NCI-H1930 (cell line): ENCODE measurements at regions not wholly inside any gene's neighbourhood (a gene's known extent, or its start where the extent isn't known, plus 50 kb on each side); places are given as distances from the start of the nearest gene placed in this dataset.
"Not testable (repeated sequence)": the region's sequence is repeated elsewhere in the genome, so short reads cannot be mapped to it uniquely, and the experiment has no call there.

Source experiments
- DNase-seq, 2 experiments: peaks; one replicate each; lab custom pipeline; 2025; lab: John Stamatoyannopoulos, UW

- DNase-seq = no peak
Observed at GRCh38 chr3:166322391-166322790, 485.2 kb upstream of the BCHE start.

- DNase-seq = no peak
Observed at GRCh38 chr3:166307756-166308350, 470.6 kb upstream of the BCHE start.

GRCh38 chr3:166304584-166304983 lies 467.4 kb upstream of the BCHE start:
- DNase-seq = no peak

DNA sequence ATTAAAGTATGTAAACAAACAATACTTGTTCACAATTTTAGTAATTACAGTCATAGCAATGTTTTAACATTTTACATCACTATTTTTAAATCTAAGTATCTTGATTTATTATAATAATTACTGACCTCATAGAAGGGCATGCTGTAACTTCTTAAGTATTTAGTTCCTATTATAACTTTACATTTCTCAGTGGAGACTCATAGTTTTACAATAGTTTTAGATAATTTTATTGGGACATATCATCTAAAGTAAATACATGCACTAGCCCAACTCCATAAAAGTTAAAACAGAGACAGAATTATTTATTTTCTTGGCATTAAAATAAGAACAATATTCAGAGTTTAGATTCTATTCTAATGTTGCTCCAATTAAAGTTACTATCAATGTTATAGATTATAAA lies 466.5 kb upstream of the BCHE start:
- DNase-seq = no peak

DNA sequence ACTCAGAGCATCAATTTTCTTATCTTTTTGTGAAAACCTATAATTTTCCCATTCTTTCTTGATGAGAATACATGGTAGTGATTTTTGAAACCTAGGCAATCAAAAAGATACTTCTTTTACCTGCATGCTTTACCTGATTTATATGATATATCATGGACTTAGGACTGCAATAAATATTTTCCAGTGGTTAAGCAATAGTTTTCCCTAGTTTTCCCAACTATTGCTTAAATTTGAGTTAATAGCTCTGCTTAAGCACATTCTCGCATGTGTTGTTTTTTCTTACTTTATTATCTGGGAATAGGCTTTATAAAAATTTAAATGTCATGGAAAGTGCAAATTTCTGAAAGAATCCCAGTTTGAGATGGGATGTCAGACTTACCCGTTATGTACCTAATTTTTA lies 465.1 kb upstream of the BCHE start:
- no peak for DNase-seq

- no peak for DNase-seq
Observed at GRCh38 chr3:166296179-166296783, 459.1 kb upstream of the BCHE start.

DNA sequence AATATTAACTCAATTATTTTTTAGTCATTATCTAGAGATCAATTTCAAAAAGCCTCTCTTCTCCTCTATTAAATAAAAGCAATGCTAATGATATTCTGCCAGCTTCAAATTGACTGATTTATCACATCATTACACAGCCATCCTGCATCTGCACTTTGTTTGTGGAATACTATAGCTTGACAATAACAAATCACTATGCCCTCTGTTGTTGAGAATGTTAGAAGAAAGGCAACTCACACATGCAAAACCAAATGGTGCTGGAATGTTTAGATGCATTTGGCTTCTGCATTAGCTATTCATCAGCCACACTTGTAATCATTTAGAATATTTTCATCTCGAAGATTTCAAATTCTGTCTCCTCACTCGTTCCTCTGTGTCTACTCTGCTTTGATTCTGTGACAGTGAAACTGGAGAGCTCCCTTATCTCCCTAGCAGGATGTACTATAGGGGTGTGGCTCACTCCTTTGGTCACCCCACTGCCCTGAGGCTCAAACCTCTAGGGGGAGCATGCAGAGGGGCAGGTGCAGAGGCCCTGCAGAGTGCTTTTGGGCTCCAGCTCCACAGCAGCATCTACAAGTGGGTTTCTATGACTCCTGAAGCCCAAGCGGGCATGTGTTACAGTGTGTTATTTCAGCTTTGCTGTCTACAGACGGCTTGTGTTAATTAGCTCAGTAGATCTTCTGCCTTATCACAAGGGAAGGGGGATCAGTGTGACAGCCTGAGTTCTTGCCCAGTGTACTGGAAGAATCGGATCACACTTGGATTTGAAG lies 454.1 kb upstream of the BCHE start:
- no peak for DNase-seq

GRCh38 chr3:166285001-166285400 lies 447.8 kb upstream of the BCHE start:
- no peak for DNase-seq

- DNase-seq = no peak
Observed at GRCh38 chr3:166283840-166284239, 446.6 kb upstream of the BCHE start.

- DNase-seq = no peak
Observed at GRCh38 chr3:166282931-166283330, 445.7 kb upstream of the BCHE start.

DNA sequence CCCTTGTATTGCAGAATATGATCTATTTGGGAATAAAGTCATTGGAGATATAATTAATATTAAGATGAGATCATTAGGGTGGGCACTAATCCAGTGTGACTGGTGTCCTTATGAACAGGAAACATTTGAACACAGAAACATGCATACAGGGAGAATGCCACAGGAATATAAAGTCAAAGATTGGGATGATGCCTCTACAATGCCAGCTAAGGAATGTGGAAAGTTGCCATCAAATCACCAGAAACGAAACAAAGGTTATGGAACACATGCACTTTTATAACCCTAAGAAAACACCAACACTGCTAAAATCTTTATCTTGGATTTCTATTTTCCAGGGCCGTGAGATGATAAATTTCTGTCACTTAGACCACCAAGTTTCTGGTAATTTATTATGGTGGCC lies 442.4 kb upstream of the BCHE start:
- DNase-seq = no peak

DNA sequence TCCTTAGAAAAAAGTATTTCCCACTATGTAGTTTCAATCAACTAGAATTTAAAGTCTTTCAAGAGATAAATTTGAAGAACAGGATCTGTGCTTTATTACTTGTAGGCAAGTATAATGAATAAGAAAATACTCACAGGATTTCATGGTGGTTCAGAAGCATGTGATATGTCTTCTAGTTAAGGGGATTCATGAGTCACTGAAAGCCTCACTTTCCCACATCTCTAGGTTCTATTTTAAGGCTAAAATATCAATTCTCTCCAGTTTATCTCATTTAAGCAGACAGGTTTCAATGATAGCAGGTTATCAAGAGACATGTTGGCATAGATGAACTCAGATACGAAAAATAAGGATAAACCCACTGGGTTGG lies 437.8 kb upstream of the BCHE start:
- no peak for DNase-seq

GRCh38 chr3:166274351-166275023 lies 437.3 kb upstream of the BCHE start:
- DNase-seq = no peak

DNA sequence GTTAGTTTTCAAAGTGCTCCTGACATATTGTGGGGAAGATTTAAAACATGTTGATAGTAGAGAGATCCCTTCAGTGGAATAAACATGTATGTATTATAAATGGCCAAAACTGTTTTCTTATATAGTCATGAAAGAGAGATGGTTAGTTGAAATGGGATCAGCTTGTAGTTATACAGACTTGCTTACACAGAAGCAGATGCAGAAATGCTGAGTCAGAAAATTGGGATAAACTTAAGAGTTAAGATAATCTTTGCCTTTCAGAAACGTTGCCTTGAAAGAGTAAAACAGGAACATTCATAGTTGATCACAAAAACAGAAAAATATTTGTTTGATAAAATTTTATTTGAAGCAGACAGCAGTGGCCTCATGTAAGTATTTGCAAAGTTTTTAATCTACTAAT lies 433.2 kb upstream of the BCHE start:
- no peak for DNase-seq

- DNase-seq = no peak
Observed at GRCh38 chr3:166265153-166265552, 427.9 kb upstream of the BCHE start.

DNA sequence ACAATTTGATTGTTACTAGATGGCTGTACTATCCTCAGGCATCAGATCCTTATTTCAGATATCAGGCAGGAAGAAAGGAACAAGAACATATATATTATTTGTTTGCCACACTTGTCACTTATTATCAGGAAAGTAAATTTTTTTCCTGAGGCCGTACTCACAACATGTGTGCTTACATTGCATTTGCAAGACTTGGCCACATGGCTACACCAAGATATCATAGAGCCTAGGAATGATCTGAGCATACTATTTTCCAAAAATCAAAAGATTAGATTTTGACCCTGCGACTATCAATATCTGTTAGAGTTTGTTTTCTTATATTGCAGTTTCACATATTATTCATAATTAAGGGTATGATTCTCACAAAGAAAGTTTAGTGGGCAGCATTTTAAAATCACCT lies 426.2 kb upstream of the BCHE start:
- DNase-seq = no peak

GRCh38 chr3:166258293-166258850 lies 421.1 kb upstream of the BCHE start:
- DNase-seq = not testable (repeated sequence)

- no peak for DNase-seq
Observed at GRCh38 chr3:166257715-166258114, 420.5 kb upstream of the BCHE start.

- no peak for DNase-seq
Observed at GRCh38 chr3:166248784-166249183, 411.6 kb upstream of the BCHE start.

- no peak for DNase-seq
Observed at GRCh38 chr3:166243511-166243910, 406.3 kb upstream of the BCHE start.

- DNase-seq = no peak
Observed at GRCh38 chr3:166223120-166223519, 385.9 kb upstream of the BCHE start.

DNA sequence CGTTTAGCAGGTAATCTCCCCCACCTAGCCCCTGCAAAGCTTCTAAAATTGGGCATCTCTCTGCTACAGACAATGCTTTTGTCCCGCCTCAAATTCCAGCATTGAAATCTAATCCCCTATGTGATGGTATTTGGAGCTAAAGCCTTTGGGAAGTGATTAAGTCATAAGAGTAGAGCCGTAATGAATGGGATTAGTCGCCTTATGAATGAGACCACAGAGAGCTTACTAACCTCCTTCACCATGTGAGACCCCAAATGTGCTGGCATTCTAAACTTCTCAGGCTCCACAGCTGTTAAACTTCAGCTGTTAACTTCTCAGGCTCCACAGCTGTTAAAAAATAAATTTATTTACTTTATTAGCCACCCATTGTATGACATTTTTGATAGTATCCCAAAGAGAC lies 374.2 kb upstream of the BCHE start:
- no peak for DNase-seq

GRCh38 chr3:166209701-166210100 lies 372.5 kb upstream of the BCHE start:
- no peak for DNase-seq
